K562 (cell line): ENCODE measurements at regions not wholly inside any gene's neighbourhood (a gene's known extent, or its start where the extent isn't known, plus 50 kb on each side); places are given as distances from the start of the nearest gene placed in this dataset.
A peak's percentile ranks its signal among the peaks of the same experiment; 100 is the strongest.

Source experiments
- ATAC-seq: fragments of 200-7000 bp; cut with Tn5 transposase; 3 replicates; pipeline ENCODE4 v1.9.1; 2020; ENCODE audit warnings: moderate library complexity
- BruUV-seq: library from RNA; stranded (reverse); fragments of 400-500 nt; replicated peaks from 2 replicates; lab custom pipeline; 2021; lab: Mats Ljungman, UMichigan
- CTCF ChIA-PET: fragments of 300-600 bp; formaldehyde crosslinking; extraction: SDS; loops from one replicate; lab custom pipeline; 2021; ENCODE audit warnings: low intra/inter-chr PET ratio; lab: Yijun Ruan, JAX
- POLR2A ChIA-PET: fragments of 300-600, 350-650 bp; sonication (Branson Sonifier 250); formaldehyde crosslinking; extraction: SDS; loops from one replicate; lab custom pipeline; 2021; ENCODE audit warnings: antibody characterized with exemption, inconsistent platforms; lab: Yijun Ruan, JAX
- DNase-seq, 4 experiments: peaks; one replicate each; pipeline versions ENCODE4 v3.0.0 to v3.0.0-alpha.2; 2011 to 2018; ENCODE audit warnings: low spot score in 3 of 4, mixed read lengths in 3 of 4; ENCODE audit errors: extremely low read depth in 1 of 4
- FAIRE-seq: peaks from 2 replicates; lab custom pipeline; 2011; peaks lifted over from hg19 to GRCh38; lab: Jason Lieb, UNC
- H2AFZ ChIP-seq: 2 replicates; pipeline ENCODE4 v1.6.0; 2011; ENCODE audit warnings: low read depth, low read length, control low read depth, inconsistent platforms
- H3K27ac ChIP-seq: fragments of 200-600 bp; 3 replicates; pipeline ENCODE4 v1.8.0; 2011; ENCODE audit warnings: low read depth, mild to moderate bottlenecking, control low read depth, inconsistent platforms, low read length, moderate library complexity, mixed read lengths; ENCODE audit errors: extremely low read depth
- H3K27me3 ChIP-seq, 2 experiments: fragments of 300-600 bp in 1 of 2; 2 replicates in 1 of 2; 3 replicates in 1 of 2; pipeline versions ENCODE4 v1.6.0 to v1.8.0; 2011; ENCODE audit warnings: inconsistent platforms in 2 of 2, low read length in 2 of 2, mild to moderate bottlenecking in 1 of 2, mixed read lengths in 1 of 2, moderate library complexity in 1 of 2; ENCODE audit not compliant: control insufficient read depth in 2 of 2, insufficient read depth in 2 of 2
- H3K36me3 ChIP-seq: fragments of 300-600 bp; 3 replicates; pipeline ENCODE4 v1.8.0; 2011; ENCODE audit warnings: mild to moderate bottlenecking, low read length, inconsistent platforms; ENCODE audit not compliant: control insufficient read depth, insufficient read depth
- H3K4me1 ChIP-seq, 2 experiments: fragments of 200-600 bp in 1 of 2; replicated peaks in 1 of 2; 2 replicates in 1 of 2; 3 replicates in 1 of 2; pipeline versions ENCODE4 v1.5.1 to v1.8.0; 2011; ENCODE audit warnings: inconsistent platforms in 2 of 2, low read length in 2 of 2, mild to moderate bottlenecking in 1 of 2, mixed read lengths in 1 of 2, moderate library complexity in 1 of 2; ENCODE audit not compliant: control insufficient read depth in 2 of 2, insufficient read depth in 2 of 2
- H3K4me2 ChIP-seq: 2 replicates; pipeline ENCODE4 v1.6.1; 2011; ENCODE audit warnings: low read length, control low read depth, inconsistent platforms, mixed read lengths; ENCODE audit not compliant: insufficient read depth
- H3K4me3 ChIP-seq: fragments of 200-600 bp; sonication (generic), shearing (Covaris generic); 2 replicates; pipeline ENCODE4 v1.5.1; 2016; ENCODE audit warnings: control low read depth, inconsistent platforms
- H3K79me2 ChIP-seq: fragments of 200-600 bp; 3 replicates; pipeline ENCODE4 v1.8.0; 2011; ENCODE audit warnings: low read length, inconsistent platforms; ENCODE audit not compliant: control insufficient read depth, insufficient read depth
- H3K9ac ChIP-seq, 2 experiments: 2 replicates each; pipeline versions ENCODE4 v1.6.0 to v1.6.1; 2011; ENCODE audit warnings: low read depth in 2 of 2, low read length in 2 of 2, control low read depth in 1 of 2, inconsistent platforms in 1 of 2, mild to moderate bottlenecking in 1 of 2, mixed read lengths in 1 of 2; ENCODE audit not compliant: insufficient read depth in 1 of 2
- H3K9me1 ChIP-seq: one replicate; pipeline ENCODE4 v1.6.0; 2011; ENCODE audit warnings: inconsistent platforms, mild to moderate bottlenecking, low read length, moderate library complexity; ENCODE audit not compliant: control insufficient read depth, insufficient read depth
- H3K9me3 ChIP-seq: replicated peaks from 2 replicates; pipeline ENCODE4 v1.5.1; 2011; ENCODE audit warnings: low read depth, low read length, inconsistent platforms; ENCODE audit not compliant: control insufficient read depth, insufficient read depth
- H4K20me1 ChIP-seq: replicated peaks from 2 replicates; pipeline ENCODE4 v1.6.1; 2011; ENCODE audit warnings: low read length, inconsistent platforms, mixed read lengths; ENCODE audit not compliant: control insufficient read depth, insufficient read depth
- C11orf30 ChIP-seq: fragments of 450-650 bp; IDR thresholded peaks from 2 replicates; pipeline ENCODE4 v1.6.1; 2016; ENCODE audit warnings: low read depth, mild to moderate bottlenecking
- ERF ChIP-seq: fragments of 450-650 bp; formaldehyde crosslinking; IDR thresholded peaks from 2 replicates; pipeline ENCODE4 v1.4.0; 2020; ENCODE audit warnings: mild to moderate bottlenecking, mixed read lengths
- HEY1 ChIP-seq: fragments of 250-450 bp; sonication (Bioruptor Pico); IDR thresholded peaks from 2 replicates; pipeline ENCODE4 v1.5.0; 2020; ENCODE audit warnings: mild to moderate bottlenecking, moderate library complexity, borderline replicate concordance
- KLF13 ChIP-seq: fragments of 450-650 bp; IDR thresholded peaks from 2 replicates; pipeline ENCODE4 v1.6.1; 2016; ENCODE audit warnings: missing genetic modification characterization, low read depth, mild to moderate bottlenecking, missing compliant biosample characterization, moderate library complexity, borderline replicate concordance
- MAFF ChIP-seq: IDR thresholded peaks from 2 replicates; pipeline ENCODE4 v1.6.1; 2012; ENCODE audit warnings: low read length, improper control_type of control experiment
- MAFG ChIP-seq: fragments of 450-650 bp; conservative IDR thresholded peaks from 2 replicates; pipeline ENCODE4 v1.6.1; 2016; ENCODE audit warnings: missing genetic modification characterization, missing compliant biosample characterization
- MAFK ChIP-seq: IDR thresholded peaks from 2 replicates; pipeline ENCODE4 v1.6.1; 2011; ENCODE audit warnings: low read length, improper control_type of control experiment
- MCM3 ChIP-seq: fragments of 450-650 bp; IDR thresholded peaks from 2 replicates; pipeline ENCODE4 v1.6.1; 2016
- NFIC ChIP-seq: fragments of 450-650 bp; IDR thresholded peaks from 2 replicates; pipeline ENCODE4 v1.6.1; 2017; ENCODE audit warnings: mild to moderate bottlenecking, inconsistent platforms
- NFIX ChIP-seq: fragments of 250-450 bp; sonication (Bioruptor Pico); IDR thresholded peaks from 2 replicates; pipeline ENCODE4 v1.4.0; 2020; ENCODE audit warnings: low read depth, mild to moderate bottlenecking, moderate library complexity
- RAD21 ChIP-seq, 2 experiments: fragments of 250-450 bp in 1 of 2; fragments of 450-650 bp in 1 of 2; sonication (Bioruptor Pico) in 1 of 2; formaldehyde crosslinking in 1 of 2; IDR thresholded peaks in 1 of 2; conservative IDR thresholded peaks in 1 of 2; 2 replicates each; pipeline versions ENCODE4 v1.4.0 to v1.8.0; 2020 to 2022; ENCODE audit warnings: mild to moderate bottlenecking in 2 of 2, moderate library complexity in 1 of 2
- SMAD1 ChIP-seq: fragments of 150-350 bp; IDR thresholded peaks from 2 replicates; pipeline ENCODE4 v1.6.1; 2014; ENCODE audit warnings: low read length, low read depth; ENCODE audit not compliant: partially characterized antibody
- SOX6 ChIP-seq: fragments of 450-650 bp; IDR thresholded peaks from 2 replicates; pipeline ENCODE4 v1.6.1; 2014; ENCODE audit warnings: mild to moderate bottlenecking
- TCFL5 ChIP-seq: fragments of 250-450 bp; sonication (Bioruptor Pico); conservative IDR thresholded peaks from 2 replicates; pipeline ENCODE4 v1.6.1; 2021; ENCODE audit warnings: mild to moderate bottlenecking, moderate library complexity, matching md5 sums
- ZNF3 ChIP-seq: fragments of 250-450 bp; sonication (Bioruptor Pico); IDR thresholded peaks from 2 replicates; pipeline ENCODE4 v1.5.0; 2021; ENCODE audit warnings: mild to moderate bottlenecking, moderate library complexity
- ZNF316 ChIP-seq: fragments of 450-650 bp; IDR thresholded peaks from 2 replicates; pipeline ENCODE4 v1.6.1; 2016
- WGBS: fragments of 100-300 bp; shearing (Covaris generic); methylation state at CpG from one replicate; pipeline ENCODE4 v1.1.6; 2016; ENCODE audit warnings: low coverage, mixed read lengths; ENCODE audit not compliant: insufficient coverage; ENCODE audit errors: missing lambda C conversion rate; 5-methylcytosine and 5-hydroxymethylcytosine counted together
- in situ Hi-C: fragments of 300-500 bp; cut with MboI; formaldehyde crosslinking; loops from 4 replicates; pipeline ENCODE4 v1.15.0; 2018; ENCODE audit warnings: inconsistent platforms, mixed read lengths
- intact Hi-C: fragments of 100-400 bp; cut with micrococcal nuclease; formaldehyde crosslinking; loops from 2 replicates; pipeline ENCODE4 v1.14.2; 2022
- TF ChIP-seq, protein P1 (sequence below): sonication (generic); formaldehyde crosslinking; IDR thresholded peaks from 2 replicates; pipeline ENCODE4 v1.8.1; 2023; ENCODE audit warnings: mild to moderate bottlenecking, missing genetic modification reagents
- TF ChIP-seq, protein P2 (sequence below): sonication (generic); formaldehyde crosslinking; IDR thresholded peaks from 2 replicates; pipeline ENCODE4 v1.8.0; 2022; ENCODE audit warnings: mild to moderate bottlenecking, missing genetic modification reagents
- TF ChIP-seq, protein P3 (sequence below): sonication (generic); formaldehyde crosslinking; IDR thresholded peaks from 2 replicates; pipeline ENCODE4 v1.8.1; 2022; ENCODE audit warnings: missing genetic modification reagents

DNA sequence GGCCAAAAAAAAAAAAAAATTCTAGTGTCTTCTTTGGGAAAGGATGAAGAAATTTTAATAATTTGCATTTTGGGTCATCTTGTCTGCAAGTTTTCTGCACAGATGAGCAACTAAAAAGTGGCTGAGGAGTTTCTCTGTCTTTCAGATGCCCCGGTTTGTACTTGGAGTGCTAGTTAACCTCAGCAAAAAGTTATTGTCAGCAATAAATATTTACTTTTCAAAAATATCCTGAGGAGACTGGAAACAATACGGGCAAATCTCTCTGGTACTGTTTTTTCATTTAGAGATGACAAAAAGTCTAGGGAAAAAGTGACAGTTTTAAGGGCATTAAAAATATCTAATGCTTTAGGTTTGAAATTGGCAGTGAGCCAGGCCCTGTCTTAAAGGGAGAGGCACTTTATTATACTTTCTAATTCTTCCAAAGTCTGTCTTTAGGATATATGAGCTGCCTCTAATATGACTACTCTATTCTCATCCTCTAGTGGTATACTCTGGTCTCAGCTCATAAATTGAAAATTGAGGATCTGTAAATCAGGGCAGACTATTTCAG, 436.0 kb upstream of the NR2F2 start:
- no peak for FAIRE-seq
- Histone ChIP-seq H3K9me1 (no peaks in the 10 kb centered on the region), H3K4me1 (peaks cover 0 to 9% of the 10 kb centered on the region in 2 experiments; a peak in 2 of 5 replicates), H3K9ac (no peak overlapping the region), H3K4me2 (no peak overlapping the region), H3K36me3 (no peaks in the 10 kb centered on the region), H2AFZ (peak overlapping the region; percentile 56), H3K27ac (no peak overlapping the region), H3K9me3 (no peaks in the 10 kb centered on the region), H4K20me1 (no peaks in the 10 kb centered on the region), H3K79me2 (no peaks in the 10 kb centered on the region), H3K27me3 (no peaks in the 10 kb centered on the region), H3K4me3 (no peak overlapping the region)
- DNase-seq: peak in 1 of 4 experiments; percentile 27
- WGBS: 28% methylated on average over 2 of the region's 2 CpGs
- ATAC-seq: no peak
- POLR2A ChIA-PET: interaction anchor here (0.6 kb wide), 1 partner anchor 1325 kb away, joined by 3 read pairs; no protein-coding TSS in a partner anchor
- intact Hi-C loops: no loop called here
- CTCF ChIA-PET: no interaction called here
- TF ChIP-seq C11orf30 (peak; percentile 78; the same call in 1 of the 2 replicates), MAFF (peak; percentile 73), RAD21 (CRISPR knock-in tag; conservative IDR thresholded peaks at IDR 0.05 in 1 of 2, IDR thresholded peaks at IDR 0.05 in 1 of 2) (peak in 1 of 2 experiments; percentile 16; a peak in 2 of 4 replicates), NFIX (peak; percentile 85), ZNF316 (peak; percentile 82), MAFG (tag) (peak; percentile 70), NFIC (peak; percentile 98), ERF (CRISPR knock-in tag) (no peak), MAFK (peak; percentile 28; the same call in 1 of the 2 replicates), SOX6 (no peak), MCM3 (no peak), SMAD1 (peak; percentile 35), TCFL5 (CRISPR knock-in tag) (no peak), HEY1 (CRISPR knock-in tag) (no peak), ZNF3 (CRISPR knock-in tag) (no peak), KLF13 (tag) (no peak)
- TF ChIP-seq, protein P1, sequence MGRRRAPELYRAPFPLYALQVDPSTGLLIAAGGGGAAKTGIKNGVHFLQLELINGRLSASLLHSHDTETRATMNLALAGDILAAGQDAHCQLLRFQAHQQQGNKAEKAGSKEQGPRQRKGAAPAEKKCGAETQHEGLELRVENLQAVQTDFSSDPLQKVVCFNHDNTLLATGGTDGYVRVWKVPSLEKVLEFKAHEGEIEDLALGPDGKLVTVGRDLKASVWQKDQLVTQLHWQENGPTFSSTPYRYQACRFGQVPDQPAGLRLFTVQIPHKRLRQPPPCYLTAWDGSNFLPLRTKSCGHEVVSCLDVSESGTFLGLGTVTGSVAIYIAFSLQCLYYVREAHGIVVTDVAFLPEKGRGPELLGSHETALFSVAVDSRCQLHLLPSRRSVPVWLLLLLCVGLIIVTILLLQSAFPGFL (CRISPR knock-in tag): no peak
- TF ChIP-seq, protein P2, sequence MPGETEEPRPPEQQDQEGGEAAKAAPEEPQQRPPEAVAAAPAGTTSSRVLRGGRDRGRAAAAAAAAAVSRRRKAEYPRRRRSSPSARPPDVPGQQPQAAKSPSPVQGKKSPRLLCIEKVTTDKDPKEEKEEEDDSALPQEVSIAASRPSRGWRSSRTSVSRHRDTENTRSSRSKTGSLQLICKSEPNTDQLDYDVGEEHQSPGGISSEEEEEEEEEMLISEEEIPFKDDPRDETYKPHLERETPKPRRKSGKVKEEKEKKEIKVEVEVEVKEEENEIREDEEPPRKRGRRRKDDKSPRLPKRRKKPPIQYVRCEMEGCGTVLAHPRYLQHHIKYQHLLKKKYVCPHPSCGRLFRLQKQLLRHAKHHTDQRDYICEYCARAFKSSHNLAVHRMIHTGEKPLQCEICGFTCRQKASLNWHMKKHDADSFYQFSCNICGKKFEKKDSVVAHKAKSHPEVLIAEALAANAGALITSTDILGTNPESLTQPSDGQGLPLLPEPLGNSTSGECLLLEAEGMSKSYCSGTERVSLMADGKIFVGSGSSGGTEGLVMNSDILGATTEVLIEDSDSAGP (CRISPR knock-in tag): peak; percentile 82
- TF ChIP-seq, protein P3, sequence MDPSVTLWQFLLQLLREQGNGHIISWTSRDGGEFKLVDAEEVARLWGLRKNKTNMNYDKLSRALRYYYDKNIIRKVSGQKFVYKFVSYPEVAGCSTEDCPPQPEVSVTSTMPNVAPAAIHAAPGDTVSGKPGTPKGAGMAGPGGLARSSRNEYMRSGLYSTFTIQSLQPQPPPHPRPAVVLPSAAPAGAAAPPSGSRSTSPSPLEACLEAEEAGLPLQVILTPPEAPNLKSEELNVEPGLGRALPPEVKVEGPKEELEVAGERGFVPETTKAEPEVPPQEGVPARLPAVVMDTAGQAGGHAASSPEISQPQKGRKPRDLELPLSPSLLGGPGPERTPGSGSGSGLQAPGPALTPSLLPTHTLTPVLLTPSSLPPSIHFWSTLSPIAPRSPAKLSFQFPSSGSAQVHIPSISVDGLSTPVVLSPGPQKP (CRISPR knock-in tag): no peak
- BruUV-seq: no TSS peak
- in situ Hi-C loops: loop anchor here (25.0 kb wide), 1 partner anchor 1343 kb away; no protein-coding TSS in a partner anchor
